ENCODE measurements at regions not wholly inside any gene's neighbourhood (a gene's known extent, or its start where the extent isn't known, plus 50 kb on each side); places are given as distances from the start of the nearest gene placed in this dataset.

- Histone ChIP-seq H3K79me2 (ENCODE audit: insufficient read depth, low read length) (no peaks in the 10 kb centered on the region; the same call in 1 of the 2 replicates), H2AK5ac (ENCODE audit: insufficient read length, low read length) (no peak overlapping the region), H2AFZ (ENCODE audit: low read length) (no peak overlapping the region), H2BK15ac (ENCODE audit: low read depth, low read length) (no peak overlapping the region), H3K4me2 (ENCODE audit: insufficient read depth, insufficient read length, low read length) (no peak overlapping the region), H4K5ac (ENCODE audit: insufficient read length, low read depth, low read length) (no peak overlapping the region), H3K23me2 (ENCODE audit: insufficient read length, low read depth, low read length, poor library complexity, severe bottlenecking) (no peaks in the 10 kb centered on the region), H3T11ph (ENCODE audit: low read length) (no peak overlapping the region), H3K27ac (ENCODE audit: insufficient read length, low read depth, low read length) (no peak overlapping the region), H2BK120ac (ENCODE audit: low read depth, low read length, poor library complexity, severe bottlenecking) (no peak overlapping the region), H3K14ac (ENCODE audit: insufficient read depth, low read length) (no peak overlapping the region; the same call in 1 of the 2 replicates), H4K91ac (ENCODE audit: insufficient read length, low read depth, low read length) (no peak overlapping the region), H3K4ac (ENCODE audit: low read depth, low read length) (no peak overlapping the region), H3K9me3 (ENCODE audit: control insufficient read depth, low read depth, low read length) (no peaks in the 10 kb centered on the region), H3K56ac (ENCODE audit: insufficient read length, low read depth, low read length) (no peak overlapping the region), H3K18ac (ENCODE audit: insufficient read length, low read depth, low read length) (no peak overlapping the region), H3K9ac (ENCODE audit: extremely low read depth, insufficient read length, low read length) (no peak overlapping the region), H2BK20ac (ENCODE audit: low read depth, low read length, poor library complexity, severe bottlenecking) (no peak overlapping the region), H2BK5ac (ENCODE audit: insufficient read length, low read length) (no peak overlapping the region), H2BK12ac (ENCODE audit: insufficient read length, low read depth, low read length) (no peak overlapping the region), H4K8ac (replicated peaks; ENCODE audit: insufficient read length, low read depth, low read length) (no peak overlapping the region), H4K20me1 (ENCODE audit: control insufficient read depth, insufficient read depth, insufficient read length) (no peaks in the 10 kb centered on the region), H3K23ac (ENCODE audit: insufficient read length, low read depth, low read length) (no peak overlapping the region), H3K4me1 (ENCODE audit: insufficient read depth, low read length) (no peaks in the 10 kb centered on the region), H3K27me3 (ENCODE audit: insufficient read depth, low read length) (no peaks in the 10 kb centered on the region; the same call in 1 of the 2 replicates), H3K79me1 (ENCODE audit: insufficient read depth, low read depth, low read length, poor library complexity, severe bottlenecking) (no peaks in the 10 kb centered on the region)
- peaks cover 0 to 2% (median 0%) of the 10 kb centered on the region in 3 experiments; a peak in 3 of 7 replicates for H3K36me3 Mint-ChIP-seq (ENCODE audit: insufficient read depth in 1 of 3, low read depth in 3 of 3)
- no peak overlapping the region for H3K4me3 Mint-ChIP-seq
- no peaks in the 10 kb centered on the region for H3K27me3 Mint-ChIP-seq (ENCODE audit: low read depth)
- TF ChIP-seq CTCF (conservative IDR thresholded peaks at IDR 0.05), result no peak
- no peak overlapping the region for H3K27ac Mint-ChIP-seq
- DNase-seq, result no peak
- peaks cover 7 to 12% of the 10 kb centered on the region in 2 experiments for H3K9me3 Mint-ChIP-seq
- no peaks in the 10 kb centered on the region for H3K4me1 Mint-ChIP-seq
- WGBS (ENCODE audit: extremely low coverage, insufficient read length, low lambda C conversion rate), result no CpG with 5 or more reads among the region's 10 CpGs
Observed at GRCh38 chr9:88684845-88685244, 149.9 kb downstream of the NXNL2 start.

All from H9 (cell line).